Parathyroid adenoma (tissue), 2 donors: ENCODE measurements at regions not wholly inside any gene's neighbourhood (a gene's known extent, or its start where the extent isn't known, plus 50 kb on each side); places are given as distances from the start of the nearest gene placed in this dataset.

Experiments
- H2AFZ ChIP-seq: fragments of 300-600 bp; sonication (generic); one replicate; pipeline ENCODE4 v1.7.0; 2017; ENCODE audit warnings: antibody characterized with exemption, mild to moderate bottlenecking
- H3K27ac ChIP-seq: fragments of 300-600 bp; sonication (generic); one replicate; pipeline ENCODE4 v1.7.0; 2017
- H3K27me3 ChIP-seq: fragments of 300-600 bp; sonication (generic); one replicate; pipeline ENCODE4 v1.7.0; 2017; ENCODE audit warnings: low read length; ENCODE audit not compliant: control insufficient read depth, insufficient read depth
- H3K36me3 ChIP-seq: fragments of 300-600 bp; sonication (generic); one replicate; pipeline ENCODE4 v1.7.0; 2017; ENCODE audit warnings: low read length; ENCODE audit not compliant: control insufficient read depth, insufficient read depth
- H3K4me1 ChIP-seq: fragments of 300-600 bp; sonication (generic); one replicate; pipeline ENCODE4 v1.7.0; 2017; ENCODE audit warnings: control low read depth
- H3K4me2 ChIP-seq: fragments of 300-600 bp; sonication (generic); one replicate; pipeline ENCODE4 v1.7.0; 2017; ENCODE audit warnings: low read length
- H3K4me3 ChIP-seq: fragments of 300-600 bp; sonication (generic); one replicate; pipeline ENCODE4 v1.7.0; 2017; ENCODE audit warnings: low read depth, low read length
- H3K79me2 ChIP-seq: fragments of 300-600 bp; sonication (generic); one replicate; pipeline ENCODE4 v1.7.0; 2017; ENCODE audit warnings: control low read depth
- H3K9ac ChIP-seq: fragments of 300-600 bp; sonication (generic); one replicate; pipeline ENCODE4 v1.7.0; 2017; ENCODE audit warnings: mild to moderate bottlenecking
- H3K9me3 ChIP-seq: fragments of 300-600 bp; sonication (generic); one replicate; pipeline ENCODE4 v1.7.0; 2017; ENCODE audit warnings: low read length; ENCODE audit not compliant: control insufficient read depth
- TF ChIP-seq, protein P1 (sequence below): fragments of 300-600 bp; sonication (generic); IDR thresholded peaks from one replicate; pipeline ENCODE4 v1.7.0; 2017; ENCODE audit warnings: antibody characterized with exemption, mild to moderate bottlenecking
- donor health status: primary hyperparathyroidism.

DNA sequence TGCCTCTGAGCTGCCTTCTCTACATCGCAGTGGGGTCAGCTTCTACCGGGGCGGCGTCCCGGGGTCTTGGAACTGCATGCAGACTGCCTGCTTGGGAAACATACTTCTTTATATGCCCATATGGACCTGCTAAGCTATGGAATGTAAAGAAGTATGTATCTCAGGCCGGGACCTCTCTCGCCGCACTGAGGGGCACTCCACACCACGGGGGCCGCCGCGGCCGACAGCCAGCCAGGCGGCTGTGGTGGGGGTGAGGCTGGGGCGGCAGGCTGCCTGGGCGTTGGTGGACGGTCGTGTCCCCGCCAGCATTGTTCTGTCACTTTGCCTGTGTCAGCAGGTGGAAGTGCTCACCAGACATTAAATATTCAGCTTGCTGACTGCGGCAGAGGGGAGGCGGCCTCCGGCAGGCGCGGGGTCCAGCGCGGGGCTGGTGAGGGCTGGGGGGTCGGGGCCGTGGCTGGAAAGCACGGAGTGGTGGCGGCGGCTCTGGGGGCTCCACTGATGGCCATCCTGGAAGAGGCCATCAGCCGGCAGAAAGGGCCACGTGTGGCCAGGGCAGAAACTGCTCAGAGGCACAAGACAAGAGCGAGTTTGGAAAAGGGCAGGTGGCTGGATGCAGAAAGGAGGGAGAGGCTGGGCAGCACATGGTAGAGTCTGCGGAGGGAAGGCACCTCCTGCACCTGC, 78.6 kb upstream of the GATA5 start:
- no peak overlapping the region for H3K9ac ChIP-seq
- no peak overlapping the region for H3K27ac ChIP-seq
- H3K9me3 ChIP-seq = no peaks in the 10 kb centered on the region
- TF ChIP-seq, protein P1, sequence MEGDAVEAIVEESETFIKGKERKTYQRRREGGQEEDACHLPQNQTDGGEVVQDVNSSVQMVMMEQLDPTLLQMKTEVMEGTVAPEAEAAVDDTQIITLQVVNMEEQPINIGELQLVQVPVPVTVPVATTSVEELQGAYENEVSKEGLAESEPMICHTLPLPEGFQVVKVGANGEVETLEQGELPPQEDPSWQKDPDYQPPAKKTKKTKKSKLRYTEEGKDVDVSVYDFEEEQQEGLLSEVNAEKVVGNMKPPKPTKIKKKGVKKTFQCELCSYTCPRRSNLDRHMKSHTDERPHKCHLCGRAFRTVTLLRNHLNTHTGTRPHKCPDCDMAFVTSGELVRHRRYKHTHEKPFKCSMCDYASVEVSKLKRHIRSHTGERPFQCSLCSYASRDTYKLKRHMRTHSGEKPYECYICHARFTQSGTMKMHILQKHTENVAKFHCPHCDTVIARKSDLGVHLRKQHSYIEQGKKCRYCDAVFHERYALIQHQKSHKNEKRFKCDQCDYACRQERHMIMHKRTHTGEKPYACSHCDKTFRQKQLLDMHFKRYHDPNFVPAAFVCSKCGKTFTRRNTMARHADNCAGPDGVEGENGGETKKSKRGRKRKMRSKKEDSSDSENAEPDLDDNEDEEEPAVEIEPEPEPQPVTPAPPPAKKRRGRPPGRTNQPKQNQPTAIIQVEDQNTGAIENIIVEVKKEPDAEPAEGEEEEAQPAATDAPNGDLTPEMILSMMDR = no peak
- H2AFZ ChIP-seq = no peak overlapping the region
- H3K36me3 ChIP-seq = no peaks in the 10 kb centered on the region
- no peak overlapping the region for H3K4me3 ChIP-seq
- peaks cover 3% of the 10 kb centered on the region for H3K27me3 ChIP-seq
- no peak overlapping the region for H3K4me2 ChIP-seq
- no peaks in the 10 kb centered on the region for H3K4me1 ChIP-seq
- no peaks in the 10 kb centered on the region for H3K79me2 ChIP-seq

DNA sequence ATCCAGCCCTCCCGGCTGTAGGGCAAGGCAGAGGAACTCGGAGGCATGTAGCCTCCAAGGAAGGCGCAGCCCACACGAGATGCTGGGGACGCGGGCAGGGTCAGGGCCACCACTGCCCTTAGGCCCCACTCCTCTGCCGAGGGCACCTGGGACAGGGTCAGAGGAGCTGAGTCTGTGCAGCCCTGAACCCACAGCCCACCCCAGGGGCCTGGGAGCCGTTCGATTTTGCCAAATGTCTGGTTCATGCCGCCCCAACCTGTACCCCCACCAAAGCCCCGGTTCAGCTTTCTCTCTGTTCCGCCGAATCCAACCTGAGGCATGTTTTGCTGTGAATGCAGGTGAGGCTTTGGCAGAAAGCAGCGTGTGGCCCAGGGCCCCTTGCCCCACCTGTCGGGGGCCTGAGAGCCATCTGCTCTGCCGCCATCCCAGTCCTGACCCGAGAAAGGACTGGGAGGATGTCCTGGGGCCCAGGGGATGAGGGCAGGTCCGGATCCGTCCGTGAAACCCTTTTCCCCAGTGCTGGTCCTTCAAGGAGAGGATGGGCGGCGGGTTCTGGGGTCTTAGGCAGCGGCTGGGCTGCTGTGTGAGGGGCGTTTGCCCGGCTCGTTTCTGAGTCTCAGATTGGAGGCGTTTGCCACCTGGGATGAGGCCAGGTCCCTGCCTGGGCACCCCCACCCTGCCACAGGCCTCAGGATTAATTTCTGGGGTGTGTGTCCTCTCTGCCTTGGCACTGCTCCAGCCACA, 79.3 kb upstream of the GATA5 start:
- H3K4me1 ChIP-seq = no peaks in the 10 kb centered on the region
- no peak overlapping the region for H3K4me3 ChIP-seq
- peaks cover 3% of the 10 kb centered on the region for H3K27me3 ChIP-seq

DNA sequence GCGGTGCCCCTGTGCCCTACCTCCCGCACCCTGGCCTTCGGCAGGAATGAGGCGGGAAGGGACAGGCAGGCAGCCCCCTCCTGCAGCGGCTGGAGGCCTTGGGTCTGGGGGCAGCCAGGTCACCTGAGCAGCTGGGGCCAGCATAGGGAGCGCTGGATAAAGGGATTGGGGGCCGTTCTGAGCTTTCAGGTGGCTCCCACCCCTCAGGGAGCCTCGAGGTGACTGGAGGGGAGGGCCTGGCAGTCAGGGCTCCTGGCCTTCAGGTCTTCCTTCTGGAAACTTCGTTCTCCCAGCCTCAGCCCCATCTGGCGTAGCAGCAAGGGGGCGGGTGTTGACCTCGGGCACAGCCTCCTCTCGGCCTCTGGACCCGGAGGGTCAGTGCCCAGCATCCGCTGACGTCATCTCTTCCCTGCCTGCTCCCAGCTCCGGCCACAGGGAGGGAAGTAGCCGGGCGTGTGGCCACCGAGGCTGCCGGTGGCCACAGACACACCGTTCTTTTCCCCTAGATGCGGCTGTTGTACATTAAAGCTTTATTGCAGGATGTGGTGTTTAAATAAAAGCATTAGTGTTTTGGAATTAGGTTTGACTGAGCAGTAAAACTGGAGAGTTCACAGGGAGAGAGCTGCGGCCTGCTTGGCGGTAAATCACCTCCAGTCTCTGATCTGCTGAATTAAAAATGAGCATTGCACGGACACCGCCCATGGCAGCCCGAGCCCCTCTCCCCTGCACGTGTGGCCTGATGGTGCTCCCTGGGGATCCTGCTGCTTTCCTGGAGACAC, 80.0 kb upstream of the GATA5 start:
- H3K9me3 ChIP-seq = no peaks in the 10 kb centered on the region
- no peaks in the 10 kb centered on the region for H3K79me2 ChIP-seq
- no peak overlapping the region for H3K4me2 ChIP-seq
- H3K4me1 ChIP-seq = no peaks in the 10 kb centered on the region
- H2AFZ ChIP-seq = no peak overlapping the region
- peaks cover 3% of the 10 kb centered on the region for H3K27me3 ChIP-seq
- no peak overlapping the region for H3K27ac ChIP-seq
- H3K4me3 ChIP-seq = no peak overlapping the region
- TF ChIP-seq, protein P1 = no peak
- H3K36me3 ChIP-seq = no peaks in the 10 kb centered on the region
- H3K9ac ChIP-seq = no peak overlapping the region

More for the DNA sequence above, 79.3 kb upstream of the GATA5 start:
- Histone ChIP-seq H3K4me2 (no peak overlapping the region), H3K27ac (no peak overlapping the region), H2AFZ (no peak overlapping the region), H3K36me3 (no peaks in the 10 kb centered on the region), H3K9ac (no peak overlapping the region), H3K79me2 (no peaks in the 10 kb centered on the region), H3K9me3 (no peaks in the 10 kb centered on the region)
- TF ChIP-seq, protein P1 = no peak

DNA sequence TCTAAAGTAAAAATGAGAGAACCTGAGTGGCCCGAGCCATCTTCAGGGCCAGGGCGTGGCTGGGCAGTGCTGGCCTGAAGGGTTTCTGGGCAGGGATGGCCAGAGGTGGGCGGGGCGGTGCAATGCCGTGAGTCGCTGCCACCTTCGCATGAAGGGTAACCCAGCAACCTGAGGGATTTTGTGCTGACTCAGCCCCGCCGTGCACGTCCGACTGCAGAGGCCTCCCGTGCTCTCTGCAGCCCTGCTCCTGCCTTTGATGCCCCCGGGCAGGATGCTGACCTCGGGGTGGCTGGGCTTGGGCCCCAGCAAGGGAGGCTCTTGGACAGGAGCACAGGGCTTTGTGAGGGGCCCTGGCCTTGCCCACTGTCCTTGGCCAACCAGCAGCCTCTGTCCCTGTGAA, 81.7 kb upstream of the GATA5 start:
- TF ChIP-seq, protein P1 = no peak
- Histone ChIP-seq H3K79me2 (no peaks in the 10 kb centered on the region), H3K36me3 (no peaks in the 10 kb centered on the region), H2AFZ (no peak overlapping the region), H3K9ac (no peak overlapping the region), H3K4me3 (no peak overlapping the region), H3K9me3 (no peaks in the 10 kb centered on the region), H3K4me1 (no peaks in the 10 kb centered on the region), H3K4me2 (no peak overlapping the region), H3K27me3 (no peaks in the 10 kb centered on the region), H3K27ac (no peak overlapping the region)
